AG04450 (cell line): ENCODE measurements at regions not wholly inside any gene's neighbourhood (a gene's known extent, or its start where the extent isn't known, plus 50 kb on each side); places are given as distances from the start of the nearest gene placed in this dataset.

ENCODE experiments used
- CTCF ChIA-PET: fragments of 300-600, 350-600 bp; formaldehyde crosslinking; extraction: SDS; loops from one replicate; lab custom pipeline; 2022; ENCODE audit warnings: antibody characterized with exemption, inconsistent platforms; lab: Charles Lee
- POLR2A ChIA-PET: fragments of 350-600 bp; formaldehyde crosslinking; extraction: SDS; loops from one replicate; lab custom pipeline; 2021; ENCODE audit warnings: antibody characterized with exemption, inconsistent platforms; lab: Yijun Ruan, JAX
- DNase-seq: peaks from one replicate; pipeline ENCODE4 v3.0.0-alpha.2; 2011; ENCODE audit warnings: low read depth, low spot score
- H3K27ac ChIP-seq: one replicate; pipeline ENCODE4 v1.5.1; 2012; ENCODE audit warnings: low read depth, low read length, control low read depth
- H3K27me3 ChIP-seq: one replicate; pipeline ENCODE4 v1.6.0; 2012; ENCODE audit warnings: low read length; ENCODE audit not compliant: control insufficient read depth, insufficient read depth
- H3K4me3 ChIP-seq: 2 replicates; pipeline ENCODE4 v1.5.1; 2011; ENCODE audit warnings: mild to moderate bottlenecking, low read depth, low read length, control low read depth
- H3K9me3 ChIP-seq: 2 replicates; pipeline ENCODE4 v1.5.1; 2012; ENCODE audit warnings: low read length; ENCODE audit not compliant: control insufficient read depth, insufficient read depth
- TF ChIP-seq, protein P1 (sequence below): IDR thresholded peaks from 2 replicates; pipeline ENCODE4 v1.5.1; 2011; ENCODE audit warnings: low read depth, low read length, control low read depth, inconsistent platforms

DNA sequence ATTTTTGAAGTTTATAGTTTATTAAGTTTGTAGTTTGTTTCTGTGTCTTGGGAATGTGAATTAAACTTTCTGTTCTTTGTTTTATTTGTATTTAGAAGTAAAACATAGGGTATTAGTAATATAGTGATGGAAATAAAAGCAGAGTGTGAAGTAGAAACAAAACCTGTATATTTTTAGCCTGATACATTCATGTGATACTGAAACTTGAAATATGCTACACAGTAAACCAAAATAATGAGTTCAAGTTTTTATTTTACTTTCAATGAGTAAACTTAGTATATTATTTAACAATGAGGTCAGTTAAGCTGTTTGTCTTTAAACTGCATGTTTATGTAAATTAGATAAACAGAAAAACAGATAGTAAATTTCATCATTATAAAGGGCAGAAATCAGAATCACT lies 1592.6 kb downstream of the GRIK2 start:
- Histone ChIP-seq H3K27ac (no peak overlapping the region), H3K4me3 (no peak overlapping the region), H3K27me3 (no peaks in the 10 kb centered on the region), H3K9me3 (peaks cover 7% of the 10 kb centered on the region; the same call in 1 of the 2 replicates)
- ChIA-PET CTCF (no interaction called here), POLR2A (no interaction called here)
- no peak for DNase-seq
- TF ChIP-seq, protein P1, sequence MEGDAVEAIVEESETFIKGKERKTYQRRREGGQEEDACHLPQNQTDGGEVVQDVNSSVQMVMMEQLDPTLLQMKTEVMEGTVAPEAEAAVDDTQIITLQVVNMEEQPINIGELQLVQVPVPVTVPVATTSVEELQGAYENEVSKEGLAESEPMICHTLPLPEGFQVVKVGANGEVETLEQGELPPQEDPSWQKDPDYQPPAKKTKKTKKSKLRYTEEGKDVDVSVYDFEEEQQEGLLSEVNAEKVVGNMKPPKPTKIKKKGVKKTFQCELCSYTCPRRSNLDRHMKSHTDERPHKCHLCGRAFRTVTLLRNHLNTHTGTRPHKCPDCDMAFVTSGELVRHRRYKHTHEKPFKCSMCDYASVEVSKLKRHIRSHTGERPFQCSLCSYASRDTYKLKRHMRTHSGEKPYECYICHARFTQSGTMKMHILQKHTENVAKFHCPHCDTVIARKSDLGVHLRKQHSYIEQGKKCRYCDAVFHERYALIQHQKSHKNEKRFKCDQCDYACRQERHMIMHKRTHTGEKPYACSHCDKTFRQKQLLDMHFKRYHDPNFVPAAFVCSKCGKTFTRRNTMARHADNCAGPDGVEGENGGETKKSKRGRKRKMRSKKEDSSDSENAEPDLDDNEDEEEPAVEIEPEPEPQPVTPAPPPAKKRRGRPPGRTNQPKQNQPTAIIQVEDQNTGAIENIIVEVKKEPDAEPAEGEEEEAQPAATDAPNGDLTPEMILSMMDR: no peak

DNA sequence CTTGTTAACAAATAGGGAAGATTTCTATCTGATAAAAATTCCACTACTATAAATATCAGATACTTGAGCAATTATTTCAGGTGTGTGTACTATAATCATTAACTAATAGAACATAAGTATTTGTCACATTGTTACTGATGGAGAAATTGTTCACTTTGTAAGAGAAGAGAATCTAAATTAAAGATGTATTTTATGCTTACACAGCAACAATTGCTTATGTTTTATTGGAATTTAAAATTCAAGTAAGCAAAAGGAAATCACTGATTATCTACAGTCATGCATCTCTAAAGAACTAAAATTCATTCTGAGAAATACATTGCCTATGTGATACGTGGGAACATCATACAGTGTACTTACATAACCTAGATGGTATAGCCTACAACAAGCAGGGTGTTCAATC lies 1590.8 kb downstream of the GRIK2 start:
- Histone ChIP-seq H3K9me3 (peaks cover 7% of the 10 kb centered on the region; the same call in 1 of the 2 replicates), H3K27ac (no peak overlapping the region), H3K4me3 (no peak overlapping the region), H3K27me3 (no peaks in the 10 kb centered on the region)
- CTCF ChIA-PET: no interaction called here
- TF ChIP-seq, protein P1: no peak
- POLR2A ChIA-PET: no interaction called here
- DNase-seq: no peak

DNA sequence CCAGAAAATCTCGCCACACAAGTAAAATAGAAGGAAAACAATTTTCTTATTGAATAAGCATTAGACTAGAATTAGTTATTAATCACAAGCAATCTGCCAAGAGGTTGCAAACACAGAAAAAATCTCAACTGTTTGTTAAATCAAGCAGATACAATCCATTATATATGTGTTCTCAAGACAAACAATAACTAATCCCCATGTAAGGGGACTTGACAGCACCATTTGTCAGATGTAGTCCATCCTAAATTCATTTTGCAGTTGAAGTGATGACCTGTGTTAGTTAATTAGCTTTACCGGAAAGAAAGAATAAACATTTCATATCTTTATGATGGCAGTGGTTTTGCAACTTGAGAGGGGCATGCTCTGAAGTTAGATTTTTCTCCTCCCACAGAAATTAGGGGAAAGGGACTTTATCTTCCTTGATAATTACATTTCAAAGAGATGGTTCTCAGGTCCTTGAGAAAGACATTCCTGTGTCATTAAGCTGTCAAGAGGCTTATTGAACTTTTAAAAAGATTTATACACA lies 1588.0 kb downstream of the GRIK2 start:
- Histone ChIP-seq H3K27me3 (no peaks in the 10 kb centered on the region), H3K4me3 (no peak overlapping the region), H3K27ac (no peak overlapping the region), H3K9me3 (peaks cover 3% of the 10 kb centered on the region; the same call in 1 of the 2 replicates)
- ChIA-PET POLR2A (no interaction called here), CTCF (no interaction called here)
- no peak for DNase-seq
- TF ChIP-seq, protein P1: no peak

DNA sequence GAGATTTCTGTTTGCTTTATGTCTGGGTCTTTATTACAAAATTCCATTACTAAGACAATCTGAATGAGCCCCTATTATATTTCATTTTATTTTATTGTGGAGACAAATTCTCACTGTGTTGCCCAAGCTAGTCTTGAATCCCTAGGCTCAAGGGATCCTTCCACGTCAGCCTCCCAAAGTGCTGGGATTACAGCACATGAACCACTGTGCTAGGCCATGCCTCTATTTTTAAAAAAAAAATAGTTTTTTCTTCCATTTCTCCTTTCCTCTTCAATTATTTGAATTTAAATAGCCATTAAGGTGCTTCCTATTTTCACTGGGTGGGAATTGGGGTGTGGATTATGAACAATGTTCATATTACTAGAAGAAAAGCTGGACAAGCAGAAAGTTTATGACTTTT lies 1587.4 kb downstream of the GRIK2 start:
- Histone ChIP-seq H3K27me3 (no peaks in the 10 kb centered on the region), H3K9me3 (peaks cover 3% of the 10 kb centered on the region; the same call in 1 of the 2 replicates), H3K4me3 (no peak overlapping the region), H3K27ac (no peak overlapping the region)
- DNase-seq: no peak
- ChIA-PET CTCF (no interaction called here), POLR2A (no interaction called here)
- TF ChIP-seq, protein P1: no peak

DNA sequence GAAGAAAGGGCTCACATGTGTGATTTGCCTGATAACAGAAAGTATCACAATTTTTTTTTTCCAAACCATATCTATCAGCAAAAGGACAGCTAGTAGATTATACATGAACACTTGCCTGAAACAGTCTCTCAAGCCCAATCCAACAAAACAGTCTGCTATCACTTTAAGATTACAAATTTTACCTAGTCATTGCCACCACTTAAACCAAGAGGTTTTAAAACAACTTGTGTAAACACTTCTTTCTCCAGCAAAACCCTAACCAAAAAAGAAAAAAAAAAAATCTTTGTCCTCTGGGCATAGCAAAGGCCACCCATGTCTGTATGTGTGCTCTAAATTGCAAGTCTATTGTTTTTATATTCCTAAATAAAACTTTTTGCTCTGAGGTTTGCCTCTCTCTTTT lies 1568.4 kb downstream of the GRIK2 start:
- Histone ChIP-seq H3K27me3 (no peaks in the 10 kb centered on the region), H3K27ac (no peak overlapping the region), H3K9me3 (peaks cover 5% of the 10 kb centered on the region; the same call in 1 of the 2 replicates), H3K4me3 (no peak overlapping the region)
- no peak for DNase-seq
- TF ChIP-seq, protein P1: no peak
- ChIA-PET CTCF (no interaction called here), POLR2A (no interaction called here)
